C4-2B (cell line): ENCODE measurements at regions not wholly inside any gene's neighbourhood (a gene's known extent, or its start where the extent isn't known, plus 50 kb on each side); places are given as distances from the start of the nearest gene placed in this dataset.

Experiments used
- ZFX ChIP-seq: fragments of 450-650 bp; IDR thresholded peaks from 2 replicates; pipeline ENCODE4 v1.6.1; 2017
- TF ChIP-seq, protein P1 (sequence below): fragments of 450-650 bp; conservative IDR thresholded peaks from 2 replicates; pipeline ENCODE4 v1.5.1; 2017; ENCODE audit warnings: mild to moderate bottlenecking

DNA sequence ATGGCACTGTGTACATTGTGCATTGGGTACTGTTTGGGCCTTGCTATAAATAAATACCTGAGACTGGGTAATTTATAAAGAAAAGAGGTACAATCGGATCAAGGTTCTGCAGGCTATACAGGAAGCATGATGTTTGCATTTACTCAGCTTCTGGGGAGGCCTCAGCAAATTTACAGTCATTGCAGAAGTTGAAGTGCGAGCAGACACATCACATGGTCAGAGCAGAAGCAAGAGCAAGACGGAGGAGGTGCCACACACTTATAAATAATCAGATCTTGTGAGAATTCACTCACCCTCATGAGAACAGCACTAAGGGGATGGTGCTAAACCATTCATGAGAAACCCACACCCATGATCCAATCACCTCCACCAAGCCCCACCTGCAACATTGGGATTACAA is 505.0 kb downstream of the ARAP2 start:
- TF ChIP-seq, protein P1, sequence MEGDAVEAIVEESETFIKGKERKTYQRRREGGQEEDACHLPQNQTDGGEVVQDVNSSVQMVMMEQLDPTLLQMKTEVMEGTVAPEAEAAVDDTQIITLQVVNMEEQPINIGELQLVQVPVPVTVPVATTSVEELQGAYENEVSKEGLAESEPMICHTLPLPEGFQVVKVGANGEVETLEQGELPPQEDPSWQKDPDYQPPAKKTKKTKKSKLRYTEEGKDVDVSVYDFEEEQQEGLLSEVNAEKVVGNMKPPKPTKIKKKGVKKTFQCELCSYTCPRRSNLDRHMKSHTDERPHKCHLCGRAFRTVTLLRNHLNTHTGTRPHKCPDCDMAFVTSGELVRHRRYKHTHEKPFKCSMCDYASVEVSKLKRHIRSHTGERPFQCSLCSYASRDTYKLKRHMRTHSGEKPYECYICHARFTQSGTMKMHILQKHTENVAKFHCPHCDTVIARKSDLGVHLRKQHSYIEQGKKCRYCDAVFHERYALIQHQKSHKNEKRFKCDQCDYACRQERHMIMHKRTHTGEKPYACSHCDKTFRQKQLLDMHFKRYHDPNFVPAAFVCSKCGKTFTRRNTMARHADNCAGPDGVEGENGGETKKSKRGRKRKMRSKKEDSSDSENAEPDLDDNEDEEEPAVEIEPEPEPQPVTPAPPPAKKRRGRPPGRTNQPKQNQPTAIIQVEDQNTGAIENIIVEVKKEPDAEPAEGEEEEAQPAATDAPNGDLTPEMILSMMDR, result no peak
- TF ChIP-seq ZFX, result no peak
